ENCODE measurements at regions not wholly inside any gene's neighbourhood (a gene's known extent, or its start where the extent isn't known, plus 50 kb on each side); places are given as distances from the start of the nearest gene placed in this dataset.

- TF ChIP-seq SMC3 (IDR thresholded peaks at IDR 0.05; ENCODE audit: low read depth, low read length), result no peak
- no peak for TF ChIP-seq CTCF (conservative IDR thresholded peaks at IDR 0.05; ENCODE audit: low read depth, low read length)
- TF ChIP-seq RFX5 (IDR thresholded peaks at IDR 0.05; ENCODE audit: low read depth, low read length), result no peak
- no peak for TF ChIP-seq POLR2A (IDR thresholded peaks at IDR 0.05; ENCODE audit: low read depth, low read length)
- TF ChIP-seq CEBPB (IDR thresholded peaks at IDR 0.05; ENCODE audit: low read depth, low read length), result no peak
- TF ChIP-seq RAD21 (IDR thresholded peaks at IDR 0.05; ENCODE audit: low read length), result no peak
- no peak for TF ChIP-seq MAZ (IDR thresholded peaks at IDR 0.05; ENCODE audit: borderline replicate concordance, low read depth, low read length)
- no peak for TF ChIP-seq RCOR1 (IDR thresholded peaks at IDR 0.05; ENCODE audit: insufficient replicate concordance, low read length)
- TF ChIP-seq BHLHE40 (IDR thresholded peaks at IDR 0.05; ENCODE audit: low read depth, low read length), result peak; percentile 45; the same call in 1 of the 2 replicates
- no peak for TF ChIP-seq MXI1 (IDR thresholded peaks at IDR 0.05; ENCODE audit: borderline replicate concordance, low read depth, low read length)
- TF ChIP-seq USF2 (IDR thresholded peaks at IDR 0.05; ENCODE audit: low read depth, low read length), result no peak
- TF ChIP-seq, protein P1, sequence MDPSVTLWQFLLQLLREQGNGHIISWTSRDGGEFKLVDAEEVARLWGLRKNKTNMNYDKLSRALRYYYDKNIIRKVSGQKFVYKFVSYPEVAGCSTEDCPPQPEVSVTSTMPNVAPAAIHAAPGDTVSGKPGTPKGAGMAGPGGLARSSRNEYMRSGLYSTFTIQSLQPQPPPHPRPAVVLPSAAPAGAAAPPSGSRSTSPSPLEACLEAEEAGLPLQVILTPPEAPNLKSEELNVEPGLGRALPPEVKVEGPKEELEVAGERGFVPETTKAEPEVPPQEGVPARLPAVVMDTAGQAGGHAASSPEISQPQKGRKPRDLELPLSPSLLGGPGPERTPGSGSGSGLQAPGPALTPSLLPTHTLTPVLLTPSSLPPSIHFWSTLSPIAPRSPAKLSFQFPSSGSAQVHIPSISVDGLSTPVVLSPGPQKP (IDR thresholded peaks at IDR 0.05; ENCODE audit: borderline replicate concordance, low read depth, low read length), result no peak
- TF ChIP-seq NFE2L2 (IDR thresholded peaks at IDR 0.05; ENCODE audit: low read depth, low read length), result no peak
- TF ChIP-seq FOS (IDR thresholded peaks at IDR 0.05; ENCODE audit: low read depth, low read length), result 0 out of 2 replicates have a peak, but pooled peaks have one; percentile 2
Measured at GRCh38 chr7:121530227-121531174, 134.4 kb upstream of the FAM3C start.

Measured in IMR-90 (cell line).